ENCODE measurements at regions not wholly inside any gene's neighbourhood (a gene's known extent, or its start where the extent isn't known, plus 50 kb on each side); places are given as distances from the start of the nearest gene placed in this dataset.

- Histone ChIP-seq H3K9me2 (replicated peaks; ENCODE audit: insufficient read depth, low read length) (no peaks in the 10 kb centered on the region), H2AFZ (ENCODE audit: low read depth, low read length, severe bottlenecking) (no peak overlapping the region), H4K20me1 (ENCODE audit: low read depth, low read length) (no peaks in the 10 kb centered on the region), H3F3A (ENCODE audit: insufficient read depth) (no peaks in the 10 kb centered on the region), H3K9me3 (ENCODE audit: insufficient read depth, low read length) (no peaks in the 10 kb centered on the region), H3K79me2 (ENCODE audit: insufficient read depth, low read length) (no peaks in the 10 kb centered on the region), H3K9ac (ENCODE audit: low read length) (no peak overlapping the region), H3K36me3 (ENCODE audit: low read length) (no peaks in the 10 kb centered on the region), H3K4me3 (ENCODE audit: insufficient read depth, low read length, poor library complexity, severe bottlenecking) (no peak overlapping the region), H3K27me3 (ENCODE audit: low read length) (no peaks in the 10 kb centered on the region), H3K4me2 (ENCODE audit: low read depth, low read length, poor library complexity, severe bottlenecking) (no peak overlapping the region), H3K27ac (ENCODE audit: low read depth, low read length) (no peak overlapping the region)
- TF ChIP-seq EZH2phosphoT487 (conservative IDR thresholded peaks at IDR 0.05; ENCODE audit: low read length) (no peak), CTCF (IDR thresholded peaks at IDR 0.05; ENCODE audit: insufficient read depth, low read length, poor library complexity, severe bottlenecking) (no peak)
These were observed 641.1 kb downstream of the MID1IP1 start for GRCh38 chrX:39442332-39442731.

- Histone ChIP-seq H3K4me2 (ENCODE audit: low read depth, low read length, poor library complexity, severe bottlenecking) (no peak overlapping the region), H3K4me3 (ENCODE audit: insufficient read depth, low read length, poor library complexity, severe bottlenecking) (no peak overlapping the region), H3K36me3 (ENCODE audit: low read length) (no peaks in the 10 kb centered on the region), H3F3A (ENCODE audit: insufficient read depth) (no peaks in the 10 kb centered on the region), H3K27ac (ENCODE audit: low read depth, low read length) (no peak overlapping the region), H3K9me3 (ENCODE audit: insufficient read depth, low read length) (no peaks in the 10 kb centered on the region), H3K9ac (ENCODE audit: low read length) (no peak overlapping the region), H2AFZ (ENCODE audit: low read depth, low read length, severe bottlenecking) (no peak overlapping the region), H3K9me2 (replicated peaks; ENCODE audit: insufficient read depth, low read length) (no peaks in the 10 kb centered on the region), H3K79me2 (ENCODE audit: insufficient read depth, low read length) (no peaks in the 10 kb centered on the region), H4K20me1 (ENCODE audit: low read depth, low read length) (no peaks in the 10 kb centered on the region), H3K27me3 (ENCODE audit: low read length) (no peaks in the 10 kb centered on the region)
- TF ChIP-seq EZH2phosphoT487 (conservative IDR thresholded peaks at IDR 0.05; ENCODE audit: low read length) (no peak), CTCF (IDR thresholded peaks at IDR 0.05; ENCODE audit: insufficient read depth, low read length, poor library complexity, severe bottlenecking) (no peak)
These were observed 642.0 kb downstream of the MID1IP1 start for GRCh38 chrX:39443240-39443639.

- Histone ChIP-seq H4K20me1 (ENCODE audit: low read depth, low read length) (no peaks in the 10 kb centered on the region), H3K4me3 (ENCODE audit: insufficient read depth, low read length, poor library complexity, severe bottlenecking) (no peak overlapping the region), H2AFZ (ENCODE audit: low read depth, low read length, severe bottlenecking) (no peak overlapping the region), H3F3A (ENCODE audit: insufficient read depth) (no peaks in the 10 kb centered on the region), H3K27me3 (ENCODE audit: low read length) (no peaks in the 10 kb centered on the region), H3K4me2 (ENCODE audit: low read depth, low read length, poor library complexity, severe bottlenecking) (no peak overlapping the region), H3K9me3 (ENCODE audit: insufficient read depth, low read length) (no peaks in the 10 kb centered on the region), H3K79me2 (ENCODE audit: insufficient read depth, low read length) (no peaks in the 10 kb centered on the region), H3K9ac (ENCODE audit: low read length) (no peak overlapping the region), H3K27ac (ENCODE audit: low read depth, low read length) (no peak overlapping the region), H3K36me3 (ENCODE audit: low read length) (no peaks in the 10 kb centered on the region), H3K9me2 (replicated peaks; ENCODE audit: insufficient read depth, low read length) (no peaks in the 10 kb centered on the region)
- no peak for TF ChIP-seq EZH2phosphoT487 (conservative IDR thresholded peaks at IDR 0.05; ENCODE audit: low read length)
- TF ChIP-seq CTCF (IDR thresholded peaks at IDR 0.05; ENCODE audit: insufficient read depth, low read length, poor library complexity, severe bottlenecking), result no peak
These were observed 644.1 kb downstream of the MID1IP1 start for GRCh38 chrX:39445336-39445735.
